ENCODE measurements at regions not wholly inside any gene's neighbourhood (a gene's known extent, or its start where the extent isn't known, plus 50 kb on each side); places are given as distances from the start of the nearest gene placed in this dataset.

- Histone ChIP-seq H3K9me3 (ENCODE audit: control insufficient read depth in 2 of 2, low read length in 2 of 2) (no peaks in the 10 kb centered on the region), H3K4me1 (ENCODE audit: control insufficient read depth in 2 of 2, insufficient read depth in 2 of 2, low read length in 2 of 2) (no peaks in the 10 kb centered on the region), H3K36me3 (ENCODE audit: control insufficient read depth in 2 of 2, insufficient read depth in 2 of 2, low read length in 2 of 2) (no peaks in the 10 kb centered on the region), H3K27me3 (ENCODE audit: control insufficient read depth in 2 of 2, insufficient read depth in 2 of 2, low read length in 2 of 2) (no peaks in the 10 kb centered on the region), H3K4me3 (ENCODE audit: low read length in 2 of 2) (no peak overlapping the region), H3K27ac (ENCODE audit: low read depth in 2 of 2, low read length in 2 of 2) (no peak overlapping the region), H3K9ac (ENCODE audit: low read depth in 1 of 2, low read length in 2 of 2) (no peak overlapping the region)
Measured at GRCh38 chr10:62541811-62542210, 167.6 kb downstream of the ZNF365 start.

- Histone ChIP-seq H3K4me1 (ENCODE audit: control insufficient read depth in 2 of 2, insufficient read depth in 2 of 2, low read length in 2 of 2) (no peaks in the 10 kb centered on the region), H3K27ac (ENCODE audit: low read depth in 2 of 2, low read length in 2 of 2) (no peak overlapping the region), H3K9ac (ENCODE audit: low read depth in 1 of 2, low read length in 2 of 2) (no peak overlapping the region), H3K9me3 (ENCODE audit: control insufficient read depth in 2 of 2, low read length in 2 of 2) (no peaks in the 10 kb centered on the region), H3K4me3 (ENCODE audit: low read length in 2 of 2) (no peak overlapping the region), H3K36me3 (ENCODE audit: control insufficient read depth in 2 of 2, insufficient read depth in 2 of 2, low read length in 2 of 2) (no peaks in the 10 kb centered on the region), H3K27me3 (ENCODE audit: control insufficient read depth in 2 of 2, insufficient read depth in 2 of 2, low read length in 2 of 2) (no peaks in the 10 kb centered on the region)
Measured at GRCh38 chr10:62543571-62544355, 169.6 kb downstream of the ZNF365 start.

- no peak overlapping the region for H3K9ac ChIP-seq (ENCODE audit: low read depth in 1 of 2, low read length in 2 of 2)
Measured at GRCh38 chr10:62545160-62546066, 171.2 kb downstream of the ZNF365 start.

GRCh38 chr10:62548686-62549085 is 174.5 kb downstream of the ZNF365 start:
- Histone ChIP-seq H3K4me3 (ENCODE audit: low read length in 2 of 2) (no peak overlapping the region), H3K36me3 (ENCODE audit: control insufficient read depth in 2 of 2, insufficient read depth in 2 of 2, low read length in 2 of 2) (no peaks in the 10 kb centered on the region), H3K9ac (ENCODE audit: low read depth in 1 of 2, low read length in 2 of 2) (no peak overlapping the region), H3K4me1 (ENCODE audit: control insufficient read depth in 2 of 2, insufficient read depth in 2 of 2, low read length in 2 of 2) (no peaks in the 10 kb centered on the region), H3K27ac (ENCODE audit: low read depth in 2 of 2, low read length in 2 of 2) (no peak overlapping the region), H3K9me3 (ENCODE audit: control insufficient read depth in 2 of 2, low read length in 2 of 2) (no peaks in the 10 kb centered on the region), H3K27me3 (ENCODE audit: control insufficient read depth in 2 of 2, insufficient read depth in 2 of 2, low read length in 2 of 2) (no peaks in the 10 kb centered on the region)

More at GRCh38 chr10:62545160-62546066, 171.2 kb downstream of the ZNF365 start:
- no peak overlapping the region for H3K4me3 ChIP-seq (ENCODE audit: low read length in 2 of 2)
- H3K36me3 ChIP-seq (ENCODE audit: control insufficient read depth in 2 of 2, insufficient read depth in 2 of 2, low read length in 2 of 2): no peaks in the 10 kb centered on the region
- no peaks in the 10 kb centered on the region for H3K27me3 ChIP-seq (ENCODE audit: control insufficient read depth in 2 of 2, insufficient read depth in 2 of 2, low read length in 2 of 2)
- no peaks in the 10 kb centered on the region for H3K9me3 ChIP-seq (ENCODE audit: control insufficient read depth in 2 of 2, low read length in 2 of 2)
- no peaks in the 10 kb centered on the region for H3K4me1 ChIP-seq (ENCODE audit: control insufficient read depth in 2 of 2, insufficient read depth in 2 of 2, low read length in 2 of 2)
- no peak overlapping the region for H3K27ac ChIP-seq (ENCODE audit: low read depth in 2 of 2, low read length in 2 of 2)

- Histone ChIP-seq H3K4me3 (ENCODE audit: low read length in 2 of 2) (no peak overlapping the region), H3K4me1 (ENCODE audit: control insufficient read depth in 2 of 2, insufficient read depth in 2 of 2, low read length in 2 of 2) (no peaks in the 10 kb centered on the region), H3K9ac (ENCODE audit: low read depth in 1 of 2, low read length in 2 of 2) (no peak overlapping the region), H3K27ac (ENCODE audit: low read depth in 2 of 2, low read length in 2 of 2) (no peak overlapping the region), H3K36me3 (ENCODE audit: control insufficient read depth in 2 of 2, insufficient read depth in 2 of 2, low read length in 2 of 2) (no peaks in the 10 kb centered on the region), H3K27me3 (ENCODE audit: control insufficient read depth in 2 of 2, insufficient read depth in 2 of 2, low read length in 2 of 2) (no peaks in the 10 kb centered on the region), H3K9me3 (ENCODE audit: control insufficient read depth in 2 of 2, low read length in 2 of 2) (no peaks in the 10 kb centered on the region)
Measured at GRCh38 chr10:62550173-62550572, 176.0 kb downstream of the ZNF365 start.

- H3K9me3 ChIP-seq (ENCODE audit: control insufficient read depth in 2 of 2, low read length in 2 of 2): no peaks in the 10 kb centered on the region
- no peaks in the 10 kb centered on the region for H3K4me1 ChIP-seq (ENCODE audit: control insufficient read depth in 2 of 2, insufficient read depth in 2 of 2, low read length in 2 of 2)
- no peaks in the 10 kb centered on the region for H3K27me3 ChIP-seq (ENCODE audit: control insufficient read depth in 2 of 2, insufficient read depth in 2 of 2, low read length in 2 of 2)
- no peak overlapping the region for H3K27ac ChIP-seq (ENCODE audit: low read depth in 2 of 2, low read length in 2 of 2)
- H3K9ac ChIP-seq (ENCODE audit: low read depth in 1 of 2, low read length in 2 of 2): no peak overlapping the region
- H3K4me3 ChIP-seq (ENCODE audit: low read length in 2 of 2): no peak overlapping the region
- no peaks in the 10 kb centered on the region for H3K36me3 ChIP-seq (ENCODE audit: control insufficient read depth in 2 of 2, insufficient read depth in 2 of 2, low read length in 2 of 2)
Measured at GRCh38 chr10:62554632-62555199, 180.5 kb downstream of the ZNF365 start.

GRCh38 chr10:62559481-62560200 is 185.5 kb downstream of the ZNF365 start:
- no peak overlapping the region for H3K4me3 ChIP-seq (ENCODE audit: low read length in 2 of 2)
- H3K9me3 ChIP-seq (ENCODE audit: control insufficient read depth in 2 of 2, low read length in 2 of 2): no peaks in the 10 kb centered on the region
- H3K36me3 ChIP-seq (ENCODE audit: control insufficient read depth in 2 of 2, insufficient read depth in 2 of 2, low read length in 2 of 2): no peaks in the 10 kb centered on the region
- no peaks in the 10 kb centered on the region for H3K4me1 ChIP-seq (ENCODE audit: control insufficient read depth in 2 of 2, insufficient read depth in 2 of 2, low read length in 2 of 2)
- no peak overlapping the region for H3K27ac ChIP-seq (ENCODE audit: low read depth in 2 of 2, low read length in 2 of 2)
- H3K9ac ChIP-seq (ENCODE audit: low read depth in 1 of 2, low read length in 2 of 2): no peak overlapping the region
- H3K27me3 ChIP-seq (ENCODE audit: control insufficient read depth in 2 of 2, insufficient read depth in 2 of 2, low read length in 2 of 2): no peaks in the 10 kb centered on the region

GRCh38 chr10:62560201-62560819 is 186.1 kb downstream of the ZNF365 start:
- Histone ChIP-seq H3K36me3 (ENCODE audit: control insufficient read depth in 2 of 2, insufficient read depth in 2 of 2, low read length in 2 of 2) (no peaks in the 10 kb centered on the region), H3K9ac (ENCODE audit: low read depth in 1 of 2, low read length in 2 of 2) (no peak overlapping the region), H3K4me3 (ENCODE audit: low read length in 2 of 2) (no peak overlapping the region), H3K9me3 (ENCODE audit: control insufficient read depth in 2 of 2, low read length in 2 of 2) (no peaks in the 10 kb centered on the region), H3K4me1 (ENCODE audit: control insufficient read depth in 2 of 2, insufficient read depth in 2 of 2, low read length in 2 of 2) (no peaks in the 10 kb centered on the region), H3K27ac (ENCODE audit: low read depth in 2 of 2, low read length in 2 of 2) (no peak overlapping the region), H3K27me3 (ENCODE audit: control insufficient read depth in 2 of 2, insufficient read depth in 2 of 2, low read length in 2 of 2) (no peaks in the 10 kb centered on the region)

- Histone ChIP-seq H3K4me3 (ENCODE audit: low read length in 2 of 2) (no peak overlapping the region), H3K9me3 (ENCODE audit: control insufficient read depth in 2 of 2, low read length in 2 of 2) (no peaks in the 10 kb centered on the region), H3K27me3 (ENCODE audit: control insufficient read depth in 2 of 2, insufficient read depth in 2 of 2, low read length in 2 of 2) (no peaks in the 10 kb centered on the region), H3K9ac (ENCODE audit: low read depth in 1 of 2, low read length in 2 of 2) (no peak overlapping the region), H3K4me1 (ENCODE audit: control insufficient read depth in 2 of 2, insufficient read depth in 2 of 2, low read length in 2 of 2) (no peaks in the 10 kb centered on the region), H3K36me3 (ENCODE audit: control insufficient read depth in 2 of 2, insufficient read depth in 2 of 2, low read length in 2 of 2) (no peaks in the 10 kb centered on the region), H3K27ac (ENCODE audit: low read depth in 2 of 2, low read length in 2 of 2) (no peak overlapping the region)
Measured at GRCh38 chr10:62561151-62561550, 187.0 kb downstream of the ZNF365 start.

Measured in mucosa of rectum (tissue), 2 donors.